Renal cortex interstitium (tissue), 11 donors: ENCODE measurements at regions not wholly inside any gene's neighbourhood (a gene's known extent, or its start where the extent isn't known, plus 50 kb on each side); places are given as distances from the start of the nearest gene placed in this dataset.

Source experiments
- DNase-seq, 11 donors: peaks; one replicate each; pipeline ENCODE4 v3.0.0-alpha.2; 2013; ENCODE audit warnings: low read depth in 9 of 11, low spot score in 4 of 11; ENCODE audit errors: extremely low read depth in 1 of 11

DNA sequence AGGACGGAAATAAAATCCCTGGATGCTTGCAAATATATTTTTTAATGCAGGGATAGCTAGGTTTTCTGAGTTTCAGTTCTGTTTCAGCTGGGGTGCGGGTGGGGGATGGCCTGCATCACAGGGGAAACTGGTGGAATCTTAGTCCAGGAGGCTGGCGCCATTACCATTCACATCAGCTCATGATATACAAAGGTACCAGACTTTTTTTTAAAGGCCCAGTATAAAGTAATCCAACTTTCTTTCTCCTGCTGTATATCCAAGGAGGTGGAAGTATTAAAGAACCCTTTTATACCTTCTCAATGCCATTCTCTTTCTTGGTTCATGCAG lies 343.8 kb downstream of the KCNRG start:
- DNase-seq = no peak

- DNase-seq = no peak
These were observed 344.5 kb downstream of the KCNRG start for GRCh38 chr13:50359779-50360178.

DNA sequence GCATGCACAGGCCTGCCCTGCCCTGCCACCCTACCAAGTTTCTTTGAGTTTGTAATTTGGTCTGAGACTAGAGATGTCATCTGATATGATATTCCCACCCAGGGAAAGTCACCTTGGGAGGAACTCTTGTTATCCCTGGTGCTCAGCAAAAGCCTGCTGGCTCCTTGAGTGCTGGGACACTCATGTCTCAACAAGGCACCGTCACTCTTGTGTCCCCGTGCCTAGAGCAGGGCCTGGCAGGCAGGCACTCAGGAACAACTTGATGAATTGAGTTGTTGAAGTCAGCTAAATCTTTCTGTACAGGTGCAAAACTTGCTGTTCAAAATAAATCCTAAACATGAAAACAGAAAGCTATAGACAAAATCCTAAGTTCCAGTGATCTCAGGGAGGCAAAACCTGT lies 345.4 kb downstream of the KCNRG start:
- DNase-seq = no peak

DNA sequence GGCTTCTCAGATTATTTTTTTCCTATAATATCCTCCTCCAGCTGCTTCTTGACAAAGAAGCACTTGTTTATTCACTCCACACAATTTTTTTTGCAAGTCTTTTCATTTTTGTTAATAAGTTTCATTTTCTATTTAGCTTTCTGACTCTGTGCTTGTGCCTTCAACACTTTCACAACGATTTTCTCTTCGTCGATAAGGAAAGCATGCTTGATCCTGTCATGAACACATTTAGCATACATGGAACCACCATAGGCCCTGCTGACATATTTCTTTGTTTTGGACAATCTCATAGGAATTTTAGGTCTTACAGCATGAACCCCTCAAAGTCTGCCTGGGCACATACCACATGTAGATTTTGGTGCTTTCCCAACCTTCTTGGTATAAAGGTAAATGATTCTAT lies 346.0 kb downstream of the KCNRG start:
- DNase-seq = no peak

DNA sequence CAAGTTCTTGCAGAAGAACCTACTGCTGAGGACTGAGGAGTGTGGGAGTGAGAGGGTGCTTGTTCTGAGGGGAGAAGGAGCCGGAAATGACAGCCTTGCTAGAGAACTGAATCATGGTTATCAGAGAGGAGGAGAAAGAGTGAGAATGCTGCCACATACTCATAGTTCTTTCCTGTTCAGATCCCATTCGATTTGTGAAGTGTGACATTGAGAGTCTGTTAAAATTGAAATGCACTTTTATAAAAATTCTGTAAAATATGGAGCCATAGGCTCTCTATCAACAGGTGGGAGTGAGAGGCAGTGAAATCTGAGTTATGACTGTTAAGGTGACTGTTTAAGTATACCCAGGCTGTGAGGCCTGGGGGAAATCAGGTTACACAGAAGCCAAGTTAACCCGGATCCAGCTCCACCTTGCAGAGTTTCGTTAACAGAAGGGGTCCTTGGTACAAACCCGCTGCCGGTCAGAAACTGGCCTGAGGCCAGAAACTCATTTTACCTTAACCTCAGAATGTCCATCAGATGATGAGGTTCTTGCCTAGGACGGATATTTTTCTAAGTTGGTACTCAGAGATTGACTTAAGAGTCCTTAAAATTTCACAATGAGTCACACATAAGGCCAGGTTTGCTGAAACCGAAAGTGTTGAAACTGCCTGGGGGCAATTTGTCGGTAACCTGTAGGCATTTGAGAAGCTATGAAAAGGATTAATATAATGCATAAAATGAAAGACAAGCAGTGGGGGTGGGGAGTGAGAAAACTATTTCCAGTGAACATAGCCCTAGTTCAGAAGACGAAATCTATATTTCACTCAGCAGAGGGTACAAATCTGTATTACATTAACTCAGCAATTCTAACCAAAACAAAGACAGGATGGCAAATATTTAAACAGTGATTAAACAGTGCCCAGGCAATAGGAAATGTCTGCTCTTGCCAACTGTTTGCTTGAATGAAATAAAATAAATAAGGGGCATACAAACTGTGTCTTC lies 350.5 kb downstream of the KCNRG start:
- DNase-seq = peak in 2 of 11 donors; percentile 20

DNA sequence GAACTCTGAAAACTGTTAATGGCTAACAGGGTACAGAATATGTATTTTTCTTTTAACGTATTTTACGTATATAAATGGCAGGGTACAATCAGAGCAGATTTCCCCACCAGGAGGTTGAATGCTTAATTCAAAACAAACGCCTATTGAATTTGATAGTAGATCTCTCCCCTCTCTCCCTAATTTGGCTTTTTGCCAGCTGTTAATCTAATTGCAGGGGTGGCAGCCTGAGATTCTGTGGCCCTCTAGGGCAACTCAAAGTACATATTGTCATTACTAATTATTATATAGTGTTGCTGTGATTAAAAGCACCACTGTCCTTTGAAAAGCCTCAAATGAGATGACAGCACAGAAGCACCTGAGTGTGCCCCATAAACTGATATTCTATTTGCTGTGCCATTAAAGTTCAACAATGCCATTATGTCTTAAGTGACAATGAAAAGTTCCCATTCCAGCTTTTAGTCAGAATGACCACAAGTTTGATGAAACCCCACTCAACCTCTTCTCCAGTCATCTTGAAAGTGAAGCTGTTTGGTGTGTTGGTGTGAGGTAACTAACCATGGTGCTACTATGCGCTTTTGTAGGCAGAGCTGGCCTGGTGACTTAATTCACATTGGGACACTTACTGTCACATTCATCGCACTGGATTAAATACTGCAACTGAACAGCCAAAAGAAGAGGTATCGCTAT lies 351.4 kb downstream of the KCNRG start:
- DNase-seq = no peak

DNA sequence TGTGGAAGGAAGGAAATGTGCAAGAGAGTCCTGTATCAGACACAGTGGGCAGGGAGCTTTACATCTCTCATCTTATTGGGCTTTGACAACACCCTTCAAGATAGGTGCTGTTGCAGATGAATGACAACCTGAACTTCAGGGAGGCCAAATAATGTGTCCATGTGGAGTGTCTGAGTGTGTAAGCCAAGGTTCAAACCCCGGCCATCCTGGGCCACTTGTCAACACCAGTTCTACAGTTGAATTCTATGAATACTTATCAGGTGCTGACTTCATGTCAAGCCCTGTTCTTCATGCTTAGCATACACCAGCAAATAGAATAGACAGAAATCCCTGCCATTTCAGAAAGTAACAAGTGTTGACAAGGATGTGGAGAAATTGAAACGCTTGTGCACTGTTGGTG lies 354.4 kb downstream of the KCNRG start:
- no peak for DNase-seq

- DNase-seq = no peak
These were observed 355.2 kb downstream of the KCNRG start for GRCh38 chr13:50370303-50370950.

DNA sequence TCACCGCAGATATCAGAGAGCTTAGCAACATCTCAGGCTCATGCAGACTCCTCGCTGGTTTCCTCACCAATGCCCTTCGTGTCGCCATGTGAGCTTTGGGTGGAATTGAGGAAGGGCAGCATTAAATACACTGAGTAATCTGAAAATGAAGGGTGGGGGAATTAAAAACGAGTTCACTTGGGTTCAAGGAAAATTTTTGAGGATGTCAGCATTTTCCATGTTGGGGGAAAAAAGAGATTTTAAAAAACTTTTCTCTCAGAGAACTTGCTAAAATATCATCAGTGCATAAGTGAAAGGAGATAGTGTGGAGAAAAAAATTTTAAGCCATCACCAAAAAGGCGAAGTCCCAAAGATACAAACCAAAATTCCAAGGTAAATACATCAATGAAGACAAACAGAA lies 359.3 kb downstream of the KCNRG start:
- no peak for DNase-seq

DNA sequence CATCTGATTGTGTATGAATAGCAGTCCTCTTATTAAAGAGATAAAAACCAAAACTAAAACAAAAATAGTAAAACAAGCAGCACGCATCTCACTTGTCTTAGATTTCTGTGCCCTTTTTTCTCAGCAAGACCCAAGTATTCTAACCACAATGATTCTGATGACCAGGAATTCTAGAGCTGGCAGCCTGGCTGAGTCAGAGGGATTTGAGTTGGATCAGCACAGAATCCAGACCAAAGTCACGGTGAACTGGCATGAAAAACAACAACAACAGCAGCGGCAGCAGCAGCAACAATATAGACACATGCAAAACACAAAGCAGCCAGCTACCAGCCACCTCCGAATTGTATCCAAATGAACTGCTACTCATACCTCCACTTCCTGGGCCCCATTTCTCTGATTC lies 360.5 kb downstream of the KCNRG start:
- no peak for DNase-seq

DNA sequence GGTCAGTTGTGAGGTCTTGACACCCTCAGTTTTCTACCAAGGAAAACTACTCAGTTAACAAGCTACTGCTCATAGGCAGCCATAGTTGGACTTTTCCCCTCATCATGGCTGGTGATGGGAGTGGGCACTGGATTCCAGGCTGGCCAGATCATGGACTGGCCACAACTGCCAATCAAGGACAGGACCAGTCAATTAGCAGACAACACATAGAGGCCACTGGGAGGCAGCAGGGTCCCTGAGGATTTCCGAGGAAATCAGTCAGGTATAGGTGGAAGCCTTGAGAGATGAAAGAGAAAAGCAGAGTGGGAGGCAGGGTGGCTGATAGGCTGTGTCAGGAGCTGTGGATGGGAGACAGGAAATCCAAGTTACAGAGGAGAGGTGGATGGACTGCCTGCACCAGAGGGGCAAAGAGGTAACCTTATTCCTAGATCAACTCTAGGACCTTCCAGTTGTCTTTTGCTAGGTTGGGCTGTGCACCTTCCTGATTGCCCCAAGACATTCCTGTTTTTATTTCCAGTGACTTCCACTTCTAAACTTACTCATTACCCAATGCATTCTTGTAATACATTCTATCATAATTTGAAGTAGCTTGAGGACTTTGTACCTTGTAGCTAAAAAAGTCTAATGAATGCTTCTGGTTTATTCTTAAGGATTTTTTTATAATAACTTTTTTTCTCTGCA lies 361.8 kb downstream of the KCNRG start:
- DNase-seq = no peak

DNA sequence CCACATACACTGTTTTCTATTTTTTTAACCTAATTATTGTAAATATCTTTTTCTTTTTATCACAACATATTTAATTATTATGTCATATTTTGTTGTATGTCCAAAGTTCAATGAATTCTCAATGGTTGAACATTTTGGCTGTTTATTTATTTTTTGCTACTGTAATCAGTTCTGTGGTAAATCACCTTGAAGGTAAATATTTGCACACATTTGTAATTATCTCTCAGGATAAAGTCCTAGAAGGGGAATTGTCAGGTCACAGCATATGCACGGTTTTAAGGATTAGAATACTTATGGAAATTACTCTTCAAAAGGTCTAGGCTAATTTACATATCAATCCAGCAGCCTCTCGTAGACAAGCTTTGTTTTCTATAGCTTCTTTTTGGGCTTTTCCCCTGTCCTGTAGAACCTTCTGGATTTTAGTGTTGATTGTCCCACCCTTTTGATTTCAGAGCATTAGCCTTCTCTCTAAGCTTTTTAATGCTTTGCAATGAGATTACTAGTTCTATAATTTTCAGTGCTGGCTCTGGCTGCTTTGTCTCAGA lies 362.6 kb downstream of the KCNRG start:
- DNase-seq = no peak

DNA sequence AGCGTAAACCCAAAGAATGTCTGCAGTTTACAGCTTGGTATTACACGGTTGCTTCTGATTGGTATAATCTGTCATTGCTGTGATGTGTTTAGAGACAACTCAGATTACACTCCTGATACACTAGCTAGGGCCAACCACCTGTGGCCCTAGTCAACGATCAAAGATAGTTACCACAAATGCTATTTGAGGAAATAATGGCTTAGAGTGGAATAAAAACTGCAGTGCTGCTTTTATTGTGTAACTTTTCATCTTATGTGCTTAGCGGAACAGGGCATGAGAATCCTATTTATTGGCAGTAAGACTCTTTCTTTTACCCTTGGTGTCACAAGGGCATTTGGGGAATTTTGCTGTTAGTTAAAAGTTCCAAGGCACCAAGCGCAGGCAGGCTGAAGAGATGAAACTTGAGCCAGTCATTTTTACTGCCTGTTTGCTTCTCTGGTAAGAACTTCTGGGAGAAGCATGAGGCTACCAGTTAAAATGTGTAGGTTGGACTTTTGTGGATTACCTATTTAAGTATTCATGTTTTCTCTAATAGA lies 363.3 kb downstream of the KCNRG start:
- peak in 3 of 11 donors; percentile 17 to 38 (median 37) for DNase-seq

GRCh38 chr13:50379584-50379983 lies 364.3 kb downstream of the KCNRG start:
- no peak for DNase-seq

DNA sequence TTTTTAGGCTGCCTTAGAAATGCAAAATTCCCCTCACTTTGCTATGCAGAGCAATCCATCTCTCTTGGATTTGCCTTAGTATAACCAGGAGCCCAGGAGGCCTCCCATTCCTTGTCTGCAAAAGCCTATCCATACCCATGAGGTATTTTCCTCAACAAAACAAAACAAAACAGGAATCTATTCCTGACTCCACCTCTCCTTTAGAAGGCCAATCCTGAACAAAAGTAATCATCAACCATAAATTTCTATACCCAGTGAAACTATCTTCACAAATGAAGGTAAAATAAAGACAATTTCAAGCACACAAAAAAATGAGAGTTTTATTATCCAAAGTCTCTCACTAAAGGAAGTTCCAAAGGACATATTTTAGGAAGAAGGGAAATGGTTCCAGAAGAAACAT lies 365.7 kb downstream of the KCNRG start:
- DNase-seq = no peak

DNA sequence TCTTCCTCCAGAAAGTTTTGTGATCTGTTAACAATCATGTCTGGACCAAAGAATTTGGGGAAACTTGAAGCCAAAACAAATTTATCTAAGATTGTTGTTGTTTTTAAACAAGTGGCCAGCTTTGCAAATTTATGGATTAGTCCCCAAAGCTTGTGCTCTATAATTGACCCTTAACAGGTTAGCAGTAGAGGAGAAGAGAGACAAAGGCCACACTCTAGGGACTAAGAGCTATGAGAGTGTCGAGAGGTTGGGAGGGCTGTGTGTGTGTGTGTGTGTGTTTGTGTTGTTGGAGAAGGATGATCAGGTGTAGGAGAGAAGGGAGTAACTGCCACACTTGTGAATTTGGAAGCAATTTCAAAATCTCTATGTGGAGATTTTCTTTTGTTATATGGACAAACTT lies 367.3 kb downstream of the KCNRG start:
- DNase-seq = no peak

DNA sequence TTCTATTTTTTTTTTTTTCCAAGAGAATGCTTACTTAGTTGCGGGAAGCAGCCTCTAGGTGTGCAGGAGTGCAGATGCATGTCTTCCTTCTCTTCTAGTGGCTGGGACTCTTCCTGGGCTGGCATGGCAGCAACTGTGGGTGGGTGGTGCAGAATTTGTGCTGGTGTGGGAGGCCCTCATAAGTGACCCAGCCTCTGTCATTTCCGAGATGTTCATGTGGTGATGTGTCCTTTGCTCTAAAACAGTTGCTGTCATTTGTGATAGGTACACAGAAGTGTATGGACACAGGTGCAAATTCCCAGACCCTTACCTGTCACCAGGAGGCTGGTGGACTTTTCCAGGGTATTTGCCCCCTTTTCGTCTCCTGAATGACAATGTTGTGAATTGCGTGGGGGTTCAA lies 367.7 kb downstream of the KCNRG start:
- no peak for DNase-seq

- DNase-seq = no peak
These were observed 369.5 kb downstream of the KCNRG start for GRCh38 chr13:50384724-50385123.

- DNase-seq = peak in 4 of 11 donors; percentile 36 to 73 (median 60)
These were observed 371.4 kb downstream of the KCNRG start for GRCh38 chr13:50386541-50387050.
